ENCODE measurements at regions not wholly inside any gene's neighbourhood (a gene's known extent, or its start where the extent isn't known, plus 50 kb on each side); places are given as distances from the start of the nearest gene placed in this dataset.
"Not testable (repeated sequence)": the region's sequence is repeated elsewhere in the genome, so short reads cannot be mapped to it uniquely, and the experiment has no call there.

DNA sequence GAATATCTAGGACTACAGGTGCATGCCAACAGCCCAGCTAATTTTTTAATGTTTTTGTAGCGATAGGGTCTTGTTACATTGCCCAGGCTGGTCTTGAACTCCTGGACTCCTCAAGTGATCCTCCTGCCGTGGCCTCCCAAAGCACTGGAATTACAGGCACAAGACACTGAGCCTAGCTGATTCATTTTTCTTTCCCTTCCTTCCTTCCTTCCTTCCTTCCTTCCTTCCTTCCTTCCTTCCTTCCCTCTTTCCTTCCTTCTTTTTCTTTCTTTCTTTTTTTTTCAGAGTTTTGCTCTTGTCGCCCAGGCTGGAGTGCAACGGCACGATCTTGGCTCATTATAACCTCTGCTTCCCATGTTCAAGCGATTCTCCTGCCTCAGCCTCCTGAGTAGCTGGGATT lies 110.9 kb downstream of the OLIG3 start:
- H3K79me2 ChIP-seq (ENCODE audit: control insufficient read depth, insufficient read depth, low read length); H2AK5ac ChIP-seq (ENCODE audit: low read length); H3K4me1 ChIP-seq (ENCODE audit: control insufficient read depth, low read depth, low read length): not testable (repeated sequence)

DNA sequence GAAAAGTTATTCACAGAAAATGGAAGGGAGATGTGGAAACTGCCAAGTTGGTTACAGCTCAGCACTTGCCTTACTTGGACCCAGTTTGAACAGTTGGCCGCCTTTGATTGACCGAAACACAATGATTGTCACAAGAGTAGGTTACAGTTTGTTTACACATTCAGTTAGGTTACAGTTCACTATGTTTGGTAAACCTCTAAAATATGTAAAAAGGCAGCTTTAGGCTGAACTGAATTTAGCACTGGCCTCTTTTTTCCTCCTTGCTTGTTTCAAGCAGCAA lies 116.2 kb downstream of the OLIG3 start:
- H3K27ac ChIP-seq (ENCODE audit: low read depth, low read length): no peak overlapping the region
- H4K8ac ChIP-seq (ENCODE audit: low read depth, low read length): no peak overlapping the region
- no peaks in the 10 kb centered on the region for H3K27me3 ChIP-seq (ENCODE audit: insufficient read depth, low read length, poor library complexity)
- no peak overlapping the region for H3K9ac ChIP-seq (ENCODE audit: low read length)
- no peak overlapping the region for H3K18ac ChIP-seq (ENCODE audit: low read length)
- H2BK120ac ChIP-seq (ENCODE audit: low read depth, low read length): no peak overlapping the region
- H4K5ac ChIP-seq (ENCODE audit: low read length): no peak overlapping the region
- H3K79me2 ChIP-seq (ENCODE audit: control insufficient read depth, insufficient read depth, low read length): no peaks in the 10 kb centered on the region
- no peaks in the 10 kb centered on the region for H3K36me3 ChIP-seq (ENCODE audit: control insufficient read depth, insufficient read depth, low read length)
- H3K4me3 ChIP-seq (ENCODE audit: low read length): no peak overlapping the region
- H2BK5ac ChIP-seq (ENCODE audit: low read length): no peak overlapping the region
- H3K4ac ChIP-seq (ENCODE audit: low read depth, low read length): no peak overlapping the region
- WGBS (ENCODE audit: extremely low coverage, insufficient coverage, low lambda C conversion rate): no CpG with 5 or more reads among the region's 2 CpGs
- H3K79me1 ChIP-seq (ENCODE audit: low read length): no peaks in the 10 kb centered on the region
- H3K56ac ChIP-seq (ENCODE audit: low read length): no peak overlapping the region
- H2BK15ac ChIP-seq (replicated peaks; ENCODE audit: low read depth): no peak overlapping the region
- no peak overlapping the region for H2AK5ac ChIP-seq (ENCODE audit: low read length)
- no peak overlapping the region for H3K23ac ChIP-seq (ENCODE audit: low read length)
- DNase-seq: no peak
- H3K4me1 ChIP-seq (ENCODE audit: control insufficient read depth, low read depth, low read length): no peaks in the 10 kb centered on the region
- no peak overlapping the region for H3K4me2 ChIP-seq (ENCODE audit: low read length)

More for the DNA sequence above, 110.9 kb downstream of the OLIG3 start:
- not testable (repeated sequence) for H4K8ac ChIP-seq (ENCODE audit: low read depth, low read length); H3K27ac ChIP-seq (ENCODE audit: low read depth, low read length); H3K79me1 ChIP-seq (ENCODE audit: low read length); H3K18ac ChIP-seq (ENCODE audit: low read length); H3K56ac ChIP-seq (ENCODE audit: low read length); H3K23ac ChIP-seq (ENCODE audit: low read length); H3K27me3 ChIP-seq (ENCODE audit: insufficient read depth, low read length, poor library complexity); H2BK15ac ChIP-seq (replicated peaks; ENCODE audit: low read depth); H3K36me3 ChIP-seq (ENCODE audit: control insufficient read depth, insufficient read depth, low read length); H2BK5ac ChIP-seq (ENCODE audit: low read length); H2BK120ac ChIP-seq (ENCODE audit: low read depth, low read length); H3K4me3 ChIP-seq (ENCODE audit: low read length); H3K4ac ChIP-seq (ENCODE audit: low read depth, low read length); H3K4me2 ChIP-seq (ENCODE audit: low read length); DNase-seq; H3K9ac ChIP-seq (ENCODE audit: low read length); H4K5ac ChIP-seq (ENCODE audit: low read length)
- no CpG with 5 or more reads among the region's 6 CpGs for WGBS (ENCODE audit: extremely low coverage, insufficient coverage, low lambda C conversion rate)

DNA sequence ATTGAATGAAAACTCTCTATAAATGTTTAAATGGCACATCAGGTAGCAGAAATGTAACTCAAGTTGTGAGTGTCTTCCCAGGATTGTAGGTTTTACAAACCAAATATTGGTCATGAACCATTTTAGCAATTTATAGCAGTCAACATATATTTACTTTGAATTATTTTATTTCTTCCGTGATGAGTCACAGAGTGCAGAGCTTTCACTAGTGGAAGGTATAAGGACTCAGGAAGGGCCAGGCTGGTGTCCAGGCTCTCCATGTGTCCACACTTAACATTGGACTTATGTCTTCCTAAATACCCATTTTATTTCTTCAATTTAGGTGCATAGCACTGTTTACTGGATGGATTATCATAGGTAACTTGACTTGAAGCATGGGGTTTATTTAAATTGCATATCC lies 120.9 kb downstream of the OLIG3 start:
- Histone ChIP-seq H3K23ac (ENCODE audit: low read length) (no peak overlapping the region), H2BK120ac (ENCODE audit: low read depth, low read length) (no peak overlapping the region), H3K36me3 (ENCODE audit: control insufficient read depth, insufficient read depth, low read length) (no peaks in the 10 kb centered on the region), H3K79me1 (ENCODE audit: low read length) (no peaks in the 10 kb centered on the region), H3K56ac (ENCODE audit: low read length) (no peak overlapping the region), H3K4me3 (ENCODE audit: low read length) (no peak overlapping the region), H3K18ac (ENCODE audit: low read length) (no peak overlapping the region), H4K8ac (ENCODE audit: low read depth, low read length) (no peak overlapping the region), H4K5ac (ENCODE audit: low read length) (no peak overlapping the region), H3K4me2 (ENCODE audit: low read length) (no peak overlapping the region), H3K9ac (ENCODE audit: low read length) (no peak overlapping the region), H2BK5ac (ENCODE audit: low read length) (no peak overlapping the region), H3K4me1 (ENCODE audit: control insufficient read depth, low read depth, low read length) (no peaks in the 10 kb centered on the region), H2AK5ac (ENCODE audit: low read length) (no peak overlapping the region), H3K79me2 (ENCODE audit: control insufficient read depth, insufficient read depth, low read length) (no peaks in the 10 kb centered on the region), H3K27me3 (ENCODE audit: insufficient read depth, low read length, poor library complexity) (no peaks in the 10 kb centered on the region), H3K4ac (ENCODE audit: low read depth, low read length) (no peak overlapping the region), H2BK15ac (replicated peaks; ENCODE audit: low read depth) (no peak overlapping the region), H3K27ac (ENCODE audit: low read depth, low read length) (no peak overlapping the region)
- no CpG with 5 or more reads among the region's 1 CpG for WGBS (ENCODE audit: extremely low coverage, insufficient coverage, low lambda C conversion rate)
- no peak for DNase-seq

DNA sequence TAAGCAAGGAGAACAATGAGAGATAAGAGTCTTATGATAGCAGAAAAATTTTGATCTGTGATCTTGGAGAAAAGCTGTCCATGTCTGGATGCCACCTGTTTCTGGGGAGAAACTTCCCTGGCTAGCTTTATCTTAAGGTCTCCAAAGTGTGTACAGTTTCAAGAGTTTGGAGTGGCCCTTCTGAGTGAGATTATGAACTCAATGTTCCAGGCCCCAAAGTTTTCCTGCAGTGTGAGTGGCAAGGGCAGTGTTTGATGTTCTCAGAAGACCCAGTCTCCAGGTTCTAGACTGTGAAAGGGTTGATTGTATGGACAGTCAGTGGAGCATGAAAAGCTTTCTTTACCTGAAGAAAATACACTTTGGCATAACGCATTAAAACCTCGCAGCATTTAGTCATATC lies 121.7 kb downstream of the OLIG3 start:
- H3K4me2 ChIP-seq (ENCODE audit: low read length): no peak overlapping the region
- WGBS (ENCODE audit: extremely low coverage, insufficient coverage, low lambda C conversion rate): no CpG with 5 or more reads among the region's 2 CpGs

DNA sequence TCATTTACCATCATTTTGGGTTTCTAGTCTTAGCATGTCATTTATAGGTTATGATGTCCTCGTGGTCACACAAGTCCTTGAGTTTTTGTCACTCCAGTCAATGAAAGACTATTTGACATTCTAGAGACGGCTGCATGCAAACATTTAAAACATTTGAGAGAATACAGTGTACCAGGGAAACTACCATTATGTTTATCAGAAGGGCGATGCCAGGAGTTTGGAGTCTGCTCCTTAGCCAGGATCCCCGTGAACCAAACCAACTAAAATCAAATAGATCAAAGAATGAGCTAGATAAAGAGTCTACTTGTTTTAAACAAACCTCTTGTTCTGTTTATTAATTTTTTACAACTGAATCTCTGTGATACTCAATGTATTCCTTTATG lies 122.6 kb downstream of the OLIG3 start:
- Histone ChIP-seq H4K8ac (ENCODE audit: low read depth, low read length) (no peak overlapping the region), H3K79me2 (ENCODE audit: control insufficient read depth, insufficient read depth, low read length) (no peaks in the 10 kb centered on the region), H3K27me3 (ENCODE audit: insufficient read depth, low read length, poor library complexity) (no peaks in the 10 kb centered on the region), H2BK15ac (replicated peaks; ENCODE audit: low read depth) (no peak overlapping the region), H3K23ac (ENCODE audit: low read length) (no peak overlapping the region), H3K4ac (ENCODE audit: low read depth, low read length) (no peak overlapping the region), H3K4me2 (ENCODE audit: low read length) (no peak overlapping the region), H3K56ac (ENCODE audit: low read length) (no peak overlapping the region), H3K4me1 (ENCODE audit: control insufficient read depth, low read depth, low read length) (no peaks in the 10 kb centered on the region), H3K36me3 (ENCODE audit: control insufficient read depth, insufficient read depth, low read length) (no peaks in the 10 kb centered on the region), H2AK5ac (ENCODE audit: low read length) (no peak overlapping the region), H3K18ac (ENCODE audit: low read length) (no peak overlapping the region), H3K27ac (ENCODE audit: low read depth, low read length) (no peak overlapping the region), H3K9ac (ENCODE audit: low read length) (no peak overlapping the region), H2BK120ac (ENCODE audit: low read depth, low read length) (no peak overlapping the region), H3K4me3 (ENCODE audit: low read length) (no peak overlapping the region), H2BK5ac (ENCODE audit: low read length) (no peak overlapping the region), H4K5ac (ENCODE audit: low read length) (no peak overlapping the region), H3K79me1 (ENCODE audit: low read length) (no peaks in the 10 kb centered on the region)
- no CpG with 5 or more reads among the region's 4 CpGs for WGBS (ENCODE audit: extremely low coverage, insufficient coverage, low lambda C conversion rate)
- no peak for DNase-seq

More for the DNA sequence above, 121.7 kb downstream of the OLIG3 start:
- DNase-seq: no peak
- Histone ChIP-seq H3K36me3 (ENCODE audit: control insufficient read depth, insufficient read depth, low read length) (no peaks in the 10 kb centered on the region), H3K4ac (ENCODE audit: low read depth, low read length) (no peak overlapping the region), H3K27me3 (ENCODE audit: insufficient read depth, low read length, poor library complexity) (no peaks in the 10 kb centered on the region), H4K5ac (ENCODE audit: low read length) (no peak overlapping the region), H4K8ac (ENCODE audit: low read depth, low read length) (no peak overlapping the region), H3K23ac (ENCODE audit: low read length) (no peak overlapping the region), H3K79me1 (ENCODE audit: low read length) (no peaks in the 10 kb centered on the region), H3K18ac (ENCODE audit: low read length) (no peak overlapping the region), H3K56ac (ENCODE audit: low read length) (no peak overlapping the region), H2AK5ac (ENCODE audit: low read length) (no peak overlapping the region), H2BK120ac (ENCODE audit: low read depth, low read length) (no peak overlapping the region), H2BK5ac (ENCODE audit: low read length) (no peak overlapping the region), H3K9ac (ENCODE audit: low read length) (no peak overlapping the region), H3K27ac (ENCODE audit: low read depth, low read length) (no peak overlapping the region), H3K79me2 (ENCODE audit: control insufficient read depth, insufficient read depth, low read length) (no peaks in the 10 kb centered on the region), H3K4me3 (ENCODE audit: low read length) (no peak overlapping the region), H3K4me1 (ENCODE audit: control insufficient read depth, low read depth, low read length) (no peaks in the 10 kb centered on the region), H2BK15ac (replicated peaks; ENCODE audit: low read depth) (no peak overlapping the region)

DNA sequence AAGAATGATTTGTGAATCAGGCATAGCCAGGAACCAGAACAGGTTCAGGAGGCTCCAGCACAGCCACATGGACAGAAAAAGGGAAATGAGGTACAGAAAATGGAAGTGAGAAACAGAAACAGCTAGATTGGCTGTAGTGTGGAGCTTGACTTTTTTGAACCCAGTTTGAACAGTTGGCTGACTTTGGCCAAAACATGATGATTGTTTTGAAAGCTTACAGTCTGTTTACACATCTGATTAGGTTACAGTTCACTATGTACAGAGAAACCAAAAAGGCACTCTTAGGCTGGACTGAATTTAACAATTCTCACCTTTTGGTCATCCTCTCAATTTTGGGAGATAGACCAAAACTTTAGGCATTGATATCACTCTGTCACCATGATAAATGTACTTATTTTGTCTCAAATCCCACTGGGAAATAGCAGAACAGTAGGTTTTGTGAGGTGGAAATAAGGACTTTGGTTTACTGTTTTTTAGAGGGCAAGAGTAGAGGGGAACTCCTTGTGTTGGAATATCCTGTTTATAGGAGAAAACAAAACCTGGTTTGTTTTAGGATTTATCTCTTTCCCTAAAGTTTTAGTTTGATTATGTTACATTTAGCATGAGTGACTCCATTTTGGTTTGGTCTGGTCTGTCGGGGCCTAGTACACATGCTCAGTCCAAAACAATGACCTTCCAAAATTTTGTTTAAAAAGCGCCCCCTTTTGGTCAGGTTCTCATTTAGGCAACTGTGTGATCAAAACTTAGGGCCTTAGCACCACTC lies 123.1 kb downstream of the OLIG3 start:
- DNase-seq: peak; percentile 46
- no peak overlapping the region for H3K4ac ChIP-seq (ENCODE audit: low read depth, low read length)
- H2BK15ac ChIP-seq (replicated peaks; ENCODE audit: low read depth): no peak overlapping the region
- no peak overlapping the region for H2AK5ac ChIP-seq (ENCODE audit: low read length)
- no peak overlapping the region for H3K4me3 ChIP-seq (ENCODE audit: low read length)
- H3K56ac ChIP-seq (ENCODE audit: low read length): no peak overlapping the region
- H3K18ac ChIP-seq (ENCODE audit: low read length): no peak overlapping the region
- H4K5ac ChIP-seq (ENCODE audit: low read length): no peak overlapping the region
- no peaks in the 10 kb centered on the region for H3K4me1 ChIP-seq (ENCODE audit: control insufficient read depth, low read depth, low read length)
- H2BK120ac ChIP-seq (ENCODE audit: low read depth, low read length): no peak overlapping the region
- H3K23ac ChIP-seq (ENCODE audit: low read length): no peak overlapping the region
- no CpG with 5 or more reads among the region's 2 CpGs for WGBS (ENCODE audit: extremely low coverage, insufficient coverage, low lambda C conversion rate)
- no peaks in the 10 kb centered on the region for H3K79me2 ChIP-seq (ENCODE audit: control insufficient read depth, insufficient read depth, low read length)
- H4K8ac ChIP-seq (ENCODE audit: low read depth, low read length): no peak overlapping the region
- H3K79me1 ChIP-seq (ENCODE audit: low read length): no peaks in the 10 kb centered on the region
- H2BK5ac ChIP-seq (ENCODE audit: low read length): no peak overlapping the region
- H3K4me2 ChIP-seq (ENCODE audit: low read length): no peak overlapping the region
- no peak overlapping the region for H3K9ac ChIP-seq (ENCODE audit: low read length)
- H3K27ac ChIP-seq (ENCODE audit: low read depth, low read length): no peak overlapping the region
- H3K36me3 ChIP-seq (ENCODE audit: control insufficient read depth, insufficient read depth, low read length): no peaks in the 10 kb centered on the region
- H3K27me3 ChIP-seq (ENCODE audit: insufficient read depth, low read length, poor library complexity): no peaks in the 10 kb centered on the region

Data from mesendoderm (in vitro differentiated cells).